ENCODE measurements at regions not wholly inside any gene's neighbourhood (a gene's known extent, or its start where the extent isn't known, plus 50 kb on each side); places are given as distances from the start of the nearest gene placed in this dataset.
A peak's percentile ranks its signal among the peaks of the same experiment; 100 is the strongest.

GRCh38 chr12:87848248-87848868, 180.8 kb downstream of the C12orf50 start:
- peak overlapping the region; percentile 14 to 83 (median 59); a peak in 19 of 22 replicates for H3K4me2 ChIP-seq
- H3K27ac ChIP-seq, result no peak overlapping the region
- no peaks in the 10 kb centered on the region for H3K36me3 ChIP-seq
- TF ChIP-seq Cebpa-rat (IDR thresholded peaks at IDR 0.05), result no peak
- peak overlapping the region in 1 of 10 experiments; percentile 32; a peak in 1 of 20 replicates for H3K4me3 ChIP-seq
- H3K4me1 ChIP-seq, result peaks cover 9 to 30% (median 14%) of the 10 kb centered on the region in 10 experiments
- peaks cover 1 to 5% (median 4%) of the 10 kb centered on the region in 11 experiments; a peak in 13 of 22 replicates for H3K9me3 ChIP-seq (replicated peaks in 1 of 11)
- H3K27me3 ChIP-seq, result no peaks in the 10 kb centered on the region
- no peaks in the 10 kb centered on the region for H4K20me1 ChIP-seq
- 0 out of 22 replicates have a peak overlapping the region, but pooled peaks of 1 of the 11 experiments have one; percentile 29 for H3K9ac ChIP-seq

- H3K4me2 ChIP-seq, result no peak overlapping the region
- H3K4me1 ChIP-seq, result peaks cover 9 to 30% (median 14%) of the 10 kb centered on the region in 10 experiments
- no peaks in the 10 kb centered on the region for H3K27me3 ChIP-seq
- H3K9ac ChIP-seq, result no peak overlapping the region
- H3K9me3 ChIP-seq (replicated peaks in 1 of 11), result no peaks in the 10 kb centered on the region; a peak in 1 of 22 replicates
- H3K36me3 ChIP-seq, result no peaks in the 10 kb centered on the region
- H3K27ac ChIP-seq, result no peak overlapping the region
- TF ChIP-seq Cebpa-rat (IDR thresholded peaks at IDR 0.05), result no peak
- no peaks in the 10 kb centered on the region for H4K20me1 ChIP-seq
- H3K4me3 ChIP-seq, result no peak overlapping the region
These were observed 182.1 kb downstream of the C12orf50 start for GRCh38 chr12:87847147-87847546.

GRCh38 chr12:87846045-87846444, 183.2 kb downstream of the C12orf50 start:
- H3K9me3 ChIP-seq (replicated peaks in 1 of 11), result no peaks in the 10 kb centered on the region
- H3K4me3 ChIP-seq, result no peak overlapping the region
- H3K4me1 ChIP-seq, result peaks cover 9 to 30% (median 14%) of the 10 kb centered on the region in 10 experiments
- no peaks in the 10 kb centered on the region for H3K27me3 ChIP-seq
- H3K9ac ChIP-seq, result no peak overlapping the region
- H3K36me3 ChIP-seq, result no peaks in the 10 kb centered on the region
- TF ChIP-seq Cebpa-rat (IDR thresholded peaks at IDR 0.05), result no peak
- H3K27ac ChIP-seq, result no peak overlapping the region
- H4K20me1 ChIP-seq, result no peaks in the 10 kb centered on the region
- H3K4me2 ChIP-seq, result no peak overlapping the region

GRCh38 chr12:87841935-87842334, 187.3 kb downstream of the C12orf50 start:
- no peak for TF ChIP-seq Cebpa-rat (IDR thresholded peaks at IDR 0.05)
- no peak overlapping the region for H3K27ac ChIP-seq
- H3K4me2 ChIP-seq, result no peak overlapping the region
- no peaks in the 10 kb centered on the region for H3K36me3 ChIP-seq
- no peak overlapping the region for H3K9ac ChIP-seq
- H4K20me1 ChIP-seq, result no peaks in the 10 kb centered on the region
- no peaks in the 10 kb centered on the region for H3K27me3 ChIP-seq
- 0 out of 20 replicates have a peak, but pooled peaks cover 0 to 3% (median 0%) of the 10 kb centered on the region in 10 experiments for H3K4me1 ChIP-seq
- no peak overlapping the region for H3K4me3 ChIP-seq
- no peaks in the 10 kb centered on the region for H3K9me3 ChIP-seq (replicated peaks in 1 of 11)

GRCh38 chr12:87836190-87836589, 193.0 kb downstream of the C12orf50 start:
- Histone ChIP-seq H3K36me3 (no peaks in the 10 kb centered on the region), H3K4me3 (no peak overlapping the region), H3K9me3 (replicated peaks in 1 of 11) (0 out of 22 replicates have a peak, but pooled peaks cover 0 to 4% (median 0%) of the 10 kb centered on the region in 11 experiments), H3K27ac (no peak overlapping the region), H4K20me1 (no peaks in the 10 kb centered on the region), H3K27me3 (no peaks in the 10 kb centered on the region), H3K4me2 (no peak overlapping the region), H3K9ac (no peak overlapping the region), H3K4me1 (0 out of 20 replicates have a peak, but pooled peaks cover 0 to 2% (median 0%) of the 10 kb centered on the region in 10 experiments)
- TF ChIP-seq Cebpa-rat (IDR thresholded peaks at IDR 0.05), result no peak

- H3K27ac ChIP-seq, result no peak overlapping the region
- H4K20me1 ChIP-seq, result no peaks in the 10 kb centered on the region
- no peaks in the 10 kb centered on the region for H3K36me3 ChIP-seq
- H3K4me3 ChIP-seq, result no peak overlapping the region
- no peaks in the 10 kb centered on the region for H3K27me3 ChIP-seq
- H3K4me1 ChIP-seq, result no peaks in the 10 kb centered on the region
- no peak overlapping the region for H3K9ac ChIP-seq
- 0 out of 22 replicates have a peak, but pooled peaks cover 0 to 4% (median 0%) of the 10 kb centered on the region in 11 experiments for H3K9me3 ChIP-seq (replicated peaks in 1 of 11)
- no peak overlapping the region for H3K4me2 ChIP-seq
- TF ChIP-seq Cebpa-rat (IDR thresholded peaks at IDR 0.05), result no peak
These were observed 200.7 kb downstream of the C12orf50 start for GRCh38 chr12:87828382-87828973.

GRCh38 chr12:87827638-87828264, 201.4 kb downstream of the C12orf50 start:
- Histone ChIP-seq H3K9me3 (replicated peaks in 1 of 11) (0 out of 22 replicates have a peak, but pooled peaks cover 0 to under 1% (median 0%) of the 10 kb centered on the region in 11 experiments), H3K9ac (no peak overlapping the region), H3K27ac (no peak overlapping the region), H3K4me3 (no peak overlapping the region), H3K4me2 (no peak overlapping the region), H3K36me3 (no peaks in the 10 kb centered on the region), H3K27me3 (no peaks in the 10 kb centered on the region), H4K20me1 (no peaks in the 10 kb centered on the region), H3K4me1 (no peaks in the 10 kb centered on the region)
- TF ChIP-seq Cebpa-rat (IDR thresholded peaks at IDR 0.05), result no peak

GRCh38 chr12:87822923-87823322, 206.3 kb downstream of the C12orf50 start:
- no peaks in the 10 kb centered on the region for H4K20me1 ChIP-seq
- no peaks in the 10 kb centered on the region for H3K27me3 ChIP-seq
- H3K36me3 ChIP-seq, result no peaks in the 10 kb centered on the region
- no peaks in the 10 kb centered on the region for H3K4me1 ChIP-seq
- no peak overlapping the region for H3K27ac ChIP-seq
- H3K4me2 ChIP-seq, result no peak overlapping the region
- H3K9ac ChIP-seq, result no peak overlapping the region
- TF ChIP-seq Cebpa-rat (IDR thresholded peaks at IDR 0.05), result no peak
- no peaks in the 10 kb centered on the region for H3K9me3 ChIP-seq (replicated peaks in 1 of 11)
- H3K4me3 ChIP-seq, result no peak overlapping the region

GRCh38 chr12:87820524-87821202, 208.5 kb downstream of the C12orf50 start:
- Histone ChIP-seq H3K9ac (no peak overlapping the region), H3K27ac (no peak overlapping the region), H3K27me3 (no peaks in the 10 kb centered on the region), H4K20me1 (no peaks in the 10 kb centered on the region), H3K4me3 (no peak overlapping the region), H3K9me3 (replicated peaks in 1 of 11) (no peaks in the 10 kb centered on the region), H3K4me2 (no peak overlapping the region), H3K36me3 (no peaks in the 10 kb centered on the region), H3K4me1 (no peaks in the 10 kb centered on the region)
- TF ChIP-seq Cebpa-rat (IDR thresholded peaks at IDR 0.05), result no peak

Data from BLaER1 treated with 17β-estradiol and CSF1 and Interleukin-3, amounts not matched to agents 10 nM and 100 nM (cell line).